HFFc6 (cell line): ENCODE measurements at regions not wholly inside any gene's neighbourhood (a gene's known extent, or its start where the extent isn't known, plus 50 kb on each side); places are given as distances from the start of the nearest gene placed in this dataset.

Experiments
- DNase-seq: peaks from one replicate; pipeline ENCODE4 v3.0.0-alpha.2; 2018
- H3K27ac Mint-ChIP-seq: 2 replicates; pipeline ENCODE4 v1.8.0; 2020; ENCODE audit warnings: mild to moderate bottlenecking, mixed read lengths
- H3K27me3 Mint-ChIP-seq: 2 replicates; pipeline ENCODE4 v1.8.0; 2021; ENCODE audit warnings: mild to moderate bottlenecking, moderate library complexity, mixed read lengths; ENCODE audit not compliant: insufficient read depth
- H3K36me3 Mint-ChIP-seq: 2 replicates; pipeline ENCODE4 v1.8.0; 2021; ENCODE audit warnings: low read depth, mixed read lengths
- H3K4me1 Mint-ChIP-seq: 2 replicates; pipeline ENCODE4 v1.8.0; 2020; ENCODE audit warnings: low read depth, mixed read lengths
- H3K4me3 Mint-ChIP-seq: 2 replicates; pipeline ENCODE4 v1.8.0; 2020; ENCODE audit warnings: mild to moderate bottlenecking, moderate library complexity, mixed read lengths
- H3K9me3 Mint-ChIP-seq: 2 replicates; pipeline ENCODE4 v1.8.0; 2020; ENCODE audit warnings: mild to moderate bottlenecking, mixed read lengths
- TF ChIP-seq, protein P1 (sequence below): fragments of 200-600 bp; sonication (generic); IDR thresholded peaks from 2 replicates; pipeline ENCODE4 v1.5.0; 2021; ENCODE audit warnings: antibody characterized with exemption, mild to moderate bottlenecking

DNA sequence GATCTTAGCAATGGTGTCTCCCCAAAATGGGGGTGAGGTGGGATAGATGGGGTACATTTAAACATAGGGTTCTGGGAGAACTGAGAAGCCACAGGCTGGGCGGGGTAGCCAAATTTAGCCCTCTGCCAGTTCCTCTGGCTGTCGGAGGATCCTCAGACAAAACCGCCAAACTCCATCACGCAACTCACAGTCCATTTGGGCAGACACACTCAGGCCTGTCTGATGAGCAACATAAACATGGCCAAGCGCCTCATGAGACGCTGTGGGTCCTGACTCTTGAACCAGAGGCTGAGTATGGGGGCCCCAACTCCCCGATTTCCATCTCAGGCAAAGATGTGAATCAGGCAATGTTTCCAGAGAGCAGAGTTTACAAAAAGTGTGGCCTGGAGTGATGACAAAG is 162.3 kb downstream of the FGF18 start:
- Mint-ChIP-seq H3K9me3 (no peaks in the 10 kb centered on the region), H3K27ac (no peak overlapping the region), H3K4me1 (peaks cover 6% of the 10 kb centered on the region; the same call in 1 of the 2 replicates), H3K27me3 (peaks cover 32% of the 10 kb centered on the region), H3K4me3 (no peak overlapping the region), H3K36me3 (no peaks in the 10 kb centered on the region)
- TF ChIP-seq, protein P1, sequence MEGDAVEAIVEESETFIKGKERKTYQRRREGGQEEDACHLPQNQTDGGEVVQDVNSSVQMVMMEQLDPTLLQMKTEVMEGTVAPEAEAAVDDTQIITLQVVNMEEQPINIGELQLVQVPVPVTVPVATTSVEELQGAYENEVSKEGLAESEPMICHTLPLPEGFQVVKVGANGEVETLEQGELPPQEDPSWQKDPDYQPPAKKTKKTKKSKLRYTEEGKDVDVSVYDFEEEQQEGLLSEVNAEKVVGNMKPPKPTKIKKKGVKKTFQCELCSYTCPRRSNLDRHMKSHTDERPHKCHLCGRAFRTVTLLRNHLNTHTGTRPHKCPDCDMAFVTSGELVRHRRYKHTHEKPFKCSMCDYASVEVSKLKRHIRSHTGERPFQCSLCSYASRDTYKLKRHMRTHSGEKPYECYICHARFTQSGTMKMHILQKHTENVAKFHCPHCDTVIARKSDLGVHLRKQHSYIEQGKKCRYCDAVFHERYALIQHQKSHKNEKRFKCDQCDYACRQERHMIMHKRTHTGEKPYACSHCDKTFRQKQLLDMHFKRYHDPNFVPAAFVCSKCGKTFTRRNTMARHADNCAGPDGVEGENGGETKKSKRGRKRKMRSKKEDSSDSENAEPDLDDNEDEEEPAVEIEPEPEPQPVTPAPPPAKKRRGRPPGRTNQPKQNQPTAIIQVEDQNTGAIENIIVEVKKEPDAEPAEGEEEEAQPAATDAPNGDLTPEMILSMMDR, result no peak
- no peak for DNase-seq

DNA sequence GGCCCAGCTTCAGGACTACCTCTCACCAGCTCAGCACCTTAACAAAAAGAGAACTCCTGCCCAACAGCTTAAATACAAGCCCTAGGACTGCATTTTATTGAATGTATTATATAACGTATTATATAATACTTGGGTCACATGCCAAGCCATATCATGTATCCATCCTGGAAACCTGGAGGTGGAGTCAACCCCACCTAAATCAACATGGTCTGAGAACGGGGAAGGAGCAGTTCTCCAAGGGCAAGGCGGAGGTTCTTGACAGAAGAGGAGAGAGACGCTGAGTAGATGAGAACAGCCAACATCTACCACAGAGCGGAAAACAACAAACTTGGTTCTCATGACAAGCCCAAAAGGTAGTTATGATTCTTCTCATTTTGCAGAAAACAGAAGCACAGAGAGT is 163.4 kb downstream of the FGF18 start:
- Mint-ChIP-seq H3K4me3 (no peak overlapping the region), H3K4me1 (peaks cover 6% of the 10 kb centered on the region; the same call in 1 of the 2 replicates)

DNA sequence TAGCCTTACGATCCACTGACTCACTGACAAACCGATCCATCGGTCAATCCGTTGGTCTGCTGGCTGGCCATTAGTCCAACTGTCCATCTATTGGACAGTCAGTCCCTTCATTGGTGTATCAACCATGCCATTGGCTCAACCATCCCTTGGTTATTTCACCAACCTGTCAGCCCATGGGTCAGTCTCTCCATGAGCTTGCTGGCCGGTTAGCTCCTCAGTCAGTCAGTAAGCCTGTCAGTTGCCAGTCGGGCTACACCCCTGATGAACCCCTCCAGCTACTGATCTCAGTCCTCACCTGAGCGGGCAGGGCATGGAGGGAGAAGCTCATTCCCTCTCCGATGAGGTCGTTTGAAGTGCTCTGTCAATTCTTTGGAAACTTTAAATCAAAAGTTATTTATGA is 166.5 kb downstream of the FGF18 start:
- no peak overlapping the region for H3K27ac Mint-ChIP-seq
- TF ChIP-seq, protein P1, result no peak
- no peaks in the 10 kb centered on the region for H3K9me3 Mint-ChIP-seq
- no peaks in the 10 kb centered on the region for H3K36me3 Mint-ChIP-seq
- H3K4me3 Mint-ChIP-seq, result no peak overlapping the region
- H3K27me3 Mint-ChIP-seq, result peaks cover 29% of the 10 kb centered on the region
- H3K4me1 Mint-ChIP-seq, result no peaks in the 10 kb centered on the region
- no peak for DNase-seq

More for the DNA sequence above, 163.4 kb downstream of the FGF18 start:
- TF ChIP-seq, protein P1, result no peak
- Mint-ChIP-seq H3K27ac (no peak overlapping the region), H3K27me3 (peaks cover 35% of the 10 kb centered on the region), H3K36me3 (no peaks in the 10 kb centered on the region), H3K9me3 (no peaks in the 10 kb centered on the region)
- DNase-seq, result no peak

DNA sequence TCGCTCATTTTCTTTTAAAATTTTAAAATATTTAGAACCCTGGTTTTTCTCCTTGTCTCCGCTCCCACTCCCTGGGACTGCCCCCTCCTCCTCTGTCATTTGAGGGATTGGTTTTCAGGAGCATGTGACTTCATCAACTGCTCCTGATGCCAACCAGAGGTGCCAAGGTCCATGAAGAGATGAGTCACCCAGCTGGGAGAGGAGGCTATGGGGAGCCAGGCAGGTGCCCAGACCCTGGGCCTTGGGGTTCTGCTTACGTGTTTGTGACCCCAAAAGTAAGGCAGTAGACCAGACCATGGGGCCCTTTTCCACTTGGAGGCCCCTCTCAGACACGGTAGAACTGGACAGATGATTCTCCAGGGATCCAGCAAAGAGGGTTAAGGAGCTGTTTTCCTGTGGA is 167.0 kb downstream of the FGF18 start:
- Mint-ChIP-seq H3K27me3 (peaks cover 28% of the 10 kb centered on the region), H3K27ac (no peak overlapping the region), H3K4me3 (no peak overlapping the region), H3K4me1 (no peaks in the 10 kb centered on the region), H3K9me3 (no peaks in the 10 kb centered on the region), H3K36me3 (no peaks in the 10 kb centered on the region)
- no peak for DNase-seq
- TF ChIP-seq, protein P1, result no peak

DNA sequence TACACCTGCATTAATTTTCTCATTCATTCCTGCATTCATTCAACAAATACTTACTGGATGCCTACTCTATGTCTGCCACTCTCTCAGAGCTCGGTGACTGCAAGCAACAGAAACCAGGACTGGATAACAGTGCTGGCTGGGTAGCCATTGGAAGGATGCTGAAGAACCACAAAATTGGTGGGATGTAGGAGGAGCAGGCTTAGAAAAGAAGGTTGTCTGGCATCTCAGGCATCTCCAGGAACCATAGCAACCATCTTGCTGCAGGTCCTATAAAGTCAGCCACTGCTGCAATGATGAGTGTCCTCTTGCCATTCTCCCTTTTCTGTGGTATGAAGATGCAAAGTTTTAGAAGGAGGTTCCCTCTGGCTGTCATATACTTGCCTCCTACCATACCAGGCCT is 168.6 kb downstream of the FGF18 start:
- H3K4me1 Mint-ChIP-seq, result no peaks in the 10 kb centered on the region
- H3K9me3 Mint-ChIP-seq, result no peaks in the 10 kb centered on the region
- DNase-seq, result no peak
- H3K27me3 Mint-ChIP-seq, result peaks cover 25% of the 10 kb centered on the region
- no peak overlapping the region for H3K4me3 Mint-ChIP-seq
- H3K27ac Mint-ChIP-seq, result no peak overlapping the region
- TF ChIP-seq, protein P1, result no peak
- H3K36me3 Mint-ChIP-seq, result no peaks in the 10 kb centered on the region

DNA sequence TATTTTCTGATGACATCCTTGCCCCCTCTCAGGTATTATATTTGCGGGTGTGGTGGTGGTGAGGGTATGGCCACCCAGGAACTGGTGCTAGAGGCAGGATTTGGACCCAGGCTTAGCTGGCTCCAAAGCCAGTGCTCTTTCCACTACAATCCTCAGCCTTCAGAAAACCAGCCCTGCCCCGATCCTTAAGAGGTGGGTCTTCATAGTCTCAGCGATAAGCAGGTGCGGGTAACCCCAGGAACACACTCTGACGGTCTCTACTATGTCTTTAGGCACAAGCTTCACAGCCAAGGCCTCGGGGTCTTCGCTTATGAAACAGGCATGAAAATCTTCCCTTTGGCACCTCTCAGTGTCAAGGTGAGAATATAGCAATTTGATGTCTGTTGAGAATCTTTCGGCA is 169.3 kb downstream of the FGF18 start:
- DNase-seq, result no peak
- H3K27me3 Mint-ChIP-seq, result peaks cover 27% of the 10 kb centered on the region
- no peaks in the 10 kb centered on the region for H3K9me3 Mint-ChIP-seq
- H3K36me3 Mint-ChIP-seq, result no peaks in the 10 kb centered on the region
- no peaks in the 10 kb centered on the region for H3K4me1 Mint-ChIP-seq
- no peak overlapping the region for H3K27ac Mint-ChIP-seq
- no peak overlapping the region for H3K4me3 Mint-ChIP-seq
- TF ChIP-seq, protein P1, result no peak
